Endodermal cell (in vitro differentiated cells): ENCODE measurements at regions not wholly inside any gene's neighbourhood (a gene's known extent, or its start where the extent isn't known, plus 50 kb on each side); places are given as distances from the start of the nearest gene placed in this dataset.

Experiments
- DNase-seq: peaks from one replicate; pipeline ENCODE4 v3.0.0-alpha.2; 2017
- H3K27ac ChIP-seq: 2 replicates; pipeline ENCODE4 v1.5.1; 2013; ENCODE audit warnings: mild to moderate bottlenecking, low read depth, low read length, moderate library complexity
- H3K27me3 ChIP-seq: 2 replicates; pipeline ENCODE4 v1.6.1; 2013; ENCODE audit warnings: mild to moderate bottlenecking, low read length, moderate library complexity; ENCODE audit not compliant: insufficient read depth, control insufficient read depth, poor library complexity, severe bottlenecking
- H3K36me3 ChIP-seq: 2 replicates; pipeline ENCODE4 v1.7.0; 2013; ENCODE audit warnings: mild to moderate bottlenecking, low read length, moderate library complexity; ENCODE audit not compliant: control insufficient read depth, insufficient read depth
- H3K4me1 ChIP-seq: one replicate; pipeline ENCODE4 v1.7.0; 2013; ENCODE audit warnings: low read length; ENCODE audit not compliant: control insufficient read depth, insufficient read depth
- H3K4me3 ChIP-seq: 2 replicates; pipeline ENCODE4 v1.5.1; 2013; ENCODE audit warnings: mild to moderate bottlenecking, low read length, moderate library complexity
- H3K9ac ChIP-seq: 2 replicates; pipeline ENCODE4 v1.6.1; 2013; ENCODE audit warnings: mild to moderate bottlenecking, low read length, moderate library complexity; ENCODE audit not compliant: poor library complexity, severe bottlenecking; ENCODE audit errors: extremely low read depth
- H3K9me3 ChIP-seq: 2 replicates; pipeline ENCODE4 v1.6.1; 2013; ENCODE audit warnings: mild to moderate bottlenecking, low read length, moderate library complexity; ENCODE audit not compliant: control insufficient read depth
- H3K27ac Mint-ChIP-seq: 2 replicates; pipeline ENCODE4 v1.8.0; 2020; ENCODE audit warnings: mixed read lengths
- H3K27me3 Mint-ChIP-seq: 2 replicates; pipeline ENCODE4 v1.8.0; 2021; ENCODE audit warnings: mild to moderate bottlenecking, mixed read lengths; ENCODE audit not compliant: insufficient read depth
- H3K36me3 Mint-ChIP-seq: 2 replicates; pipeline ENCODE4 v1.8.0; 2020; ENCODE audit warnings: low read depth, mixed read lengths
- H3K4me1 Mint-ChIP-seq: 2 replicates; pipeline ENCODE4 v1.8.0; 2020; ENCODE audit warnings: mixed read lengths
- H3K4me3 Mint-ChIP-seq: 2 replicates; pipeline ENCODE4 v1.8.0; 2020; ENCODE audit warnings: mild to moderate bottlenecking, moderate library complexity, mixed read lengths
- H3K9me3 Mint-ChIP-seq: 2 replicates; pipeline ENCODE4 v1.8.0; 2020; ENCODE audit warnings: mild to moderate bottlenecking, mixed read lengths
- WGBS, 2 experiments: methylation state at CpG; one replicate each; pipeline versions ENCODE4 v1.1.5 to v1.1.7; 2013; ENCODE audit warnings: missing lambda C conversion rate in 2 of 2, mixed read lengths in 1 of 2; ENCODE audit not compliant: insufficient coverage in 1 of 2, insufficient read length in 1 of 2; 5-methylcytosine and 5-hydroxymethylcytosine counted together
- TF ChIP-seq, protein P1 (sequence below): fragments of 200-600 bp; sonication (generic); conservative IDR thresholded peaks from 2 replicates; pipeline ENCODE4 v1.5.0; 2021; ENCODE audit warnings: antibody characterized with exemption, mild to moderate bottlenecking

DNA sequence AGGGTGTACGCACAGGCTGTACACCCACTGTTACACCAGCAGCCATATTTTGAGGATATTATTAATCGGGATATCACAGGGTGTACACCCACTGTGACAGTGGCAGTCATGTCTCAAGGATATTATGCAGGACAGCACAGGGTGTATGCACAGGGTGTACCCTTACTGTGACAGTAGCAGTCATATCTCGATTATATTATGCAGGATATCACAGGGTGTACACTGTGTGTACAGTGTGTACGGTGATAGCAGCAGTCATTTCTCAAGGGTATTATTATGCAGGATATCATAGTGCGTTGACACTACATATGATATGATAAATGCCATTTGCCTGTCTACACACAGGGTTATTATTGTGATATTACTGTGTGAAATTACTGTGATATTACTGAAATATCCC lies 80.5 kb upstream of the SLC25A48 start:
- Histone ChIP-seq H3K4me1 (no peaks in the 10 kb centered on the region), H3K27me3 (no peaks in the 10 kb centered on the region), H3K9me3 (no peaks in the 10 kb centered on the region), H3K9ac (no peak overlapping the region), H3K4me3 (no peak overlapping the region), H3K36me3 (no peaks in the 10 kb centered on the region), H3K27ac (no peak overlapping the region)
- Mint-ChIP-seq H3K36me3 (no peaks in the 10 kb centered on the region), H3K9me3 (no peaks in the 10 kb centered on the region), H3K27ac (no peak overlapping the region), H3K27me3 (no peaks in the 10 kb centered on the region), H3K4me3 (no peak overlapping the region), H3K4me1 (no peaks in the 10 kb centered on the region)
- TF ChIP-seq, protein P1, sequence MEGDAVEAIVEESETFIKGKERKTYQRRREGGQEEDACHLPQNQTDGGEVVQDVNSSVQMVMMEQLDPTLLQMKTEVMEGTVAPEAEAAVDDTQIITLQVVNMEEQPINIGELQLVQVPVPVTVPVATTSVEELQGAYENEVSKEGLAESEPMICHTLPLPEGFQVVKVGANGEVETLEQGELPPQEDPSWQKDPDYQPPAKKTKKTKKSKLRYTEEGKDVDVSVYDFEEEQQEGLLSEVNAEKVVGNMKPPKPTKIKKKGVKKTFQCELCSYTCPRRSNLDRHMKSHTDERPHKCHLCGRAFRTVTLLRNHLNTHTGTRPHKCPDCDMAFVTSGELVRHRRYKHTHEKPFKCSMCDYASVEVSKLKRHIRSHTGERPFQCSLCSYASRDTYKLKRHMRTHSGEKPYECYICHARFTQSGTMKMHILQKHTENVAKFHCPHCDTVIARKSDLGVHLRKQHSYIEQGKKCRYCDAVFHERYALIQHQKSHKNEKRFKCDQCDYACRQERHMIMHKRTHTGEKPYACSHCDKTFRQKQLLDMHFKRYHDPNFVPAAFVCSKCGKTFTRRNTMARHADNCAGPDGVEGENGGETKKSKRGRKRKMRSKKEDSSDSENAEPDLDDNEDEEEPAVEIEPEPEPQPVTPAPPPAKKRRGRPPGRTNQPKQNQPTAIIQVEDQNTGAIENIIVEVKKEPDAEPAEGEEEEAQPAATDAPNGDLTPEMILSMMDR = no peak
- 88 to 89% methylated on average over 4 to 5 of the region's 5 CpGs for WGBS, 2 experiments
- DNase-seq = no peak

DNA sequence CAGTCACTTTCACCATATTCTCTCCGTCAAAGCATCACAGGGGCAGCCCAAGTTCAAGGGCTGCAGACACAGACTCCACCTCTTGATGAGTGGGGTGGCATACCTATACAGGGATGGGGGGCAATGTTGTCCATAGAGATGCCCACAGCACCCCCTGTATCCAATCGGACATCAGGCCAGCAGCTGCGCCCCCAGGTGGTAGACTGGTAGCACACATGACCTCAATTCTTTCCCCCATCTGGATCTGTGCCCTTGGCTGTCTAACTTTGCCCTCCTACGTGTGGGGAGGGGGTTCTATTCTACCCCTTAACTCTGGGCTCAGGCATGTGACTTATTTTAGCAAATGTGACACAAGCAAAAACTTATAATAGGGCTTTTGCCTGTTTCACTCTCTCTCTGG lies 84.0 kb upstream of the SLC25A48 start:
- Mint-ChIP-seq H3K4me1 (no peaks in the 10 kb centered on the region), H3K4me3 (no peak overlapping the region), H3K9me3 (peaks cover 15% of the 10 kb centered on the region), H3K36me3 (peaks cover 10% of the 10 kb centered on the region), H3K27me3 (peaks cover 3% of the 10 kb centered on the region), H3K27ac (no peak overlapping the region)
- no peak overlapping the region for H3K27ac ChIP-seq
- no peaks in the 10 kb centered on the region for H3K27me3 ChIP-seq
- no peaks in the 10 kb centered on the region for H3K36me3 ChIP-seq
- DNase-seq = peak; percentile 68
- no peak overlapping the region for H3K4me3 ChIP-seq
- H3K9me3 ChIP-seq = peaks cover 15% of the 10 kb centered on the region
- H3K9ac ChIP-seq = no peak overlapping the region
- 70 to 76% methylated on average over 2 to 4 of the region's 4 CpGs for WGBS, 2 experiments
- H3K4me1 ChIP-seq = no peaks in the 10 kb centered on the region
- TF ChIP-seq, protein P1 = peak; percentile 62

DNA sequence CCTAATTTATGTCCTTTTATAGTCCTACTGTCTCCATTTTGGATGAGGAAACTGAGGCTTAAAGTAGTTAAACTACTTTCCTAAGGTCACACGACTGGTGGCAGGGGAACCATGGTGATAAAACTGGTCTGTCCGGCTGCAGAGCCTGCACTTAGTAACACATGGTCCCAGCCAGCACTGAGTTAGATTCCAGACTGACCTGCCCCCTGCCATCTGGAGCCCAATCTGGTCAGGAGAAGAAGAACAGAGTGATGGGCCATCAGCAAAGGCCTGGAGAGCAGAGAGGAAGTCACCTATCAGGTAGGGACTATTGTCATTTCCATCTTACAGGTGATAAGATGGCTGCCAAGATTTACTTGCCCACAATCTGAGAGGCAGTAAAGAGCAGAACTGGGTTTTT lies 86.6 kb upstream of the SLC25A48 start:
- TF ChIP-seq, protein P1 = no peak
- Histone ChIP-seq H3K27me3 (no peaks in the 10 kb centered on the region), H3K27ac (no peak overlapping the region), H3K4me3 (no peak overlapping the region), H3K36me3 (no peaks in the 10 kb centered on the region), H3K9ac (no peak overlapping the region), H3K9me3 (peaks cover 32% of the 10 kb centered on the region), H3K4me1 (no peaks in the 10 kb centered on the region)
- no peaks in the 10 kb centered on the region for H3K4me1 Mint-ChIP-seq
- H3K9me3 Mint-ChIP-seq = peaks cover 40% of the 10 kb centered on the region
- H3K4me3 Mint-ChIP-seq = no peak overlapping the region
- H3K27ac Mint-ChIP-seq = no peak overlapping the region
- 90 to 92% methylated on average over 2 of the region's 2 CpGs for WGBS, 2 experiments
- H3K27me3 Mint-ChIP-seq = peaks cover 3% of the 10 kb centered on the region
- peaks cover 10% of the 10 kb centered on the region for H3K36me3 Mint-ChIP-seq
- no peak for DNase-seq
